CD14-positive monocyte (primary cell): ENCODE measurements at regions not wholly inside any gene's neighbourhood (a gene's known extent, or its start where the extent isn't known, plus 50 kb on each side); places are given as distances from the start of the nearest gene placed in this dataset.
"Not testable (repeated sequence)": the region's sequence is repeated elsewhere in the genome, so short reads cannot be mapped to it uniquely, and the experiment has no call there.

ENCODE experiments used
- DNase-seq, 3 donors: peaks; one replicate each; pipeline ENCODE4 v3.0.0-alpha.2; 2011 to 2022
- H2AFZ ChIP-seq: 2 replicates; pipeline ENCODE4 v1.6.0; 2012; ENCODE audit warnings: mild to moderate bottlenecking, low read depth, low read length, inconsistent platforms; ENCODE audit not compliant: insufficient read depth, poor library complexity, severe bottlenecking
- H3K27ac ChIP-seq, 2 donors: 1 replicate in 1 of 2; 2 replicates in 1 of 2; pipeline ENCODE4 v1.5.1; 2012 to 2013; ENCODE audit warnings: low read length in 2 of 2, control low read depth in 1 of 2, inconsistent platforms in 1 of 2, low read depth in 1 of 2, mild to moderate bottlenecking in 1 of 2
- H3K27me3 ChIP-seq, 2 donors: one replicate each; pipeline versions ENCODE4 v1.6.0 to v1.6.1; 2011 to 2013; ENCODE audit warnings: low read length in 2 of 2; ENCODE audit not compliant: control insufficient read depth in 2 of 2, insufficient read depth in 2 of 2
- H3K36me3 ChIP-seq, 2 donors: replicated peaks in 1 of 2; 1 replicate in 1 of 2; 2 replicates in 1 of 2; pipeline versions ENCODE4 v1.5.1 to v1.6.1; 2012 to 2013; ENCODE audit warnings: low read length in 2 of 2, control low read depth in 1 of 2, inconsistent platforms in 1 of 2, mild to moderate bottlenecking in 1 of 2; ENCODE audit not compliant: insufficient read depth in 2 of 2, control insufficient read depth in 1 of 2
- H3K4me1 ChIP-seq, 2 donors: 1 replicate in 1 of 2; 2 replicates in 1 of 2; pipeline versions ENCODE4 v1.5.1 to v1.6.1; 2012 to 2013; ENCODE audit warnings: low read length in 2 of 2, control low read depth in 1 of 2, inconsistent platforms in 1 of 2, mild to moderate bottlenecking in 1 of 2, moderate library complexity in 1 of 2; ENCODE audit not compliant: insufficient read depth in 2 of 2, control insufficient read depth in 1 of 2
- H3K4me2 ChIP-seq: replicated peaks from 2 replicates; pipeline ENCODE3; 2012; ENCODE audit warnings: low read length, moderate library complexity, mild to moderate bottlenecking; ENCODE audit not compliant: poor library complexity, severe bottlenecking; ENCODE audit errors: extremely low read depth
- H3K4me3 ChIP-seq, 3 experiments: fragments of 200-600 bp in 1 of 3; sonication (generic) in 1 of 3; replicated peaks in 1 of 3; 1 replicate in 2 of 3; 2 replicates in 1 of 3; pipeline ENCODE4 v1.5.1; 2011 to 2013; ENCODE audit warnings: low read length in 3 of 3, mild to moderate bottlenecking in 3 of 3, control low read depth in 2 of 3, low read depth in 2 of 3, inconsistent platforms in 1 of 3, moderate library complexity in 1 of 3
- H3K79me2 ChIP-seq: 2 replicates; pipeline ENCODE4 v1.6.0; 2012; ENCODE audit warnings: mild to moderate bottlenecking, control low read depth, inconsistent platforms, low read length, moderate library complexity; ENCODE audit not compliant: insufficient read depth
- H3K9ac ChIP-seq: 2 replicates; pipeline ENCODE4 v1.6.0; 2017; ENCODE audit warnings: low read length, mild to moderate bottlenecking; ENCODE audit not compliant: insufficient read depth, poor library complexity, severe bottlenecking
- H3K9me3 ChIP-seq, 2 donors: replicated peaks in 1 of 2; 1 replicate in 1 of 2; 2 replicates in 1 of 2; pipeline versions ENCODE4 v1.5.1 to v1.6.1; 2012 to 2013; ENCODE audit warnings: low read length in 2 of 2, control low read depth in 1 of 2; ENCODE audit not compliant: control insufficient read depth in 1 of 2, insufficient read depth in 1 of 2
- H4K20me1 ChIP-seq: 2 replicates; pipeline ENCODE4 v1.6.0; 2012; ENCODE audit warnings: mild to moderate bottlenecking, low read length, control low read depth, moderate library complexity; ENCODE audit not compliant: insufficient read depth
- H3K27ac Mint-ChIP-seq, 7 donors: one replicate each; pipeline ENCODE4 v1.8.0; 2020; ENCODE audit warnings: mild to moderate bottlenecking in 7 of 7, mixed read lengths in 7 of 7, moderate library complexity in 6 of 7, inconsistent platforms in 2 of 7
- H3K27me3 Mint-ChIP-seq, 3 donors: one replicate each; pipeline ENCODE4 v1.8.0; 2021 to 2022; ENCODE audit warnings: low read depth in 3 of 3, mild to moderate bottlenecking in 3 of 3, mixed read lengths in 3 of 3, moderate library complexity in 3 of 3, inconsistent platforms in 1 of 3
- H3K36me3 Mint-ChIP-seq, 2 donors: one replicate each; pipeline ENCODE4 v1.8.0; 2020; ENCODE audit warnings: mixed read lengths in 2 of 2, inconsistent platforms in 1 of 2, mild to moderate bottlenecking in 1 of 2
- H3K4me1 Mint-ChIP-seq: one replicate; pipeline ENCODE4 v1.8.0; 2020; ENCODE audit warnings: mild to moderate bottlenecking, mixed read lengths
- H3K4me3 Mint-ChIP-seq, 2 donors: one replicate each; pipeline ENCODE4 v1.8.0; 2020; ENCODE audit warnings: mild to moderate bottlenecking in 2 of 2, mixed read lengths in 2 of 2, moderate library complexity in 1 of 2
- H3K9me3 Mint-ChIP-seq, 7 donors: one replicate each; pipeline ENCODE4 v1.8.0; 2020 to 2022; ENCODE audit warnings: mixed read lengths in 7 of 7, mild to moderate bottlenecking in 6 of 7, moderate library complexity in 6 of 7, inconsistent platforms in 2 of 7
- WGBS: methylation state at CpG from one replicate; pipeline ENCODE4 v1.1.5; 2013; ENCODE audit warnings: missing lambda C conversion rate; ENCODE audit not compliant: insufficient coverage; 5-methylcytosine and 5-hydroxymethylcytosine counted together
- intact Hi-C, 2 donors: fragments of 100-400 bp; cut with micrococcal nuclease; formaldehyde crosslinking; loops; one replicate each; pipeline versions ENCODE4 v1.15.0 to v1.15.1; 2023
- TF ChIP-seq, protein P1 (sequence below): fragments of 200-600 bp; IDR thresholded peaks from one replicate; pipeline ENCODE4 v1.8.0; 2022; ENCODE audit warnings: antibody characterized with exemption, mild to moderate bottlenecking

DNA sequence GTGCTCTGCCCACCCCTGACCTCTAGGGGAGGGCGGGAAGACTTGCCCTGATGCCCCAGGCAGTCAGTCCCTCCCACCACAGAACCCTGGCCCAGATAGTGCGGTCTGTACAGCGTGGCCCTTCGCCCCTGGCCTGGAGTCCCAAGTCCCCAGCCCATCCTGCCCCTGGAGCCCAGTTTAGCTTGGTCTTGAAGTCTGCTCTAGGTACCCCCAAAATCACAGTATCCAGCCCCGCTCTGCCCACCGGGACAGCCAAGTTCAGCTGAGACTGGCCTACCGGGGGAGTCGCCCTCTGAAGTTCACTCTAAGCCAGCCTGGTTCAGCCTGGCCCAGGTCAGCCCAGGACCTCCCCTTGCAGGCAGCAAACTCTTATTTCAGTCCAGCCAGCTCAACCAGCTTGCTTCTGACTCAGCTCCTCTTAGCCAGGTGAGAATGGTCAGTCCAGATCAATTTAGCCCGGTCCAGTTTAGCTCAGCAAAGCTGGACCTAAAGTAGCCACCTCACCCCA is 75.9 kb downstream of the TMEM121 start:
- Histone ChIP-seq H3K9ac (no peak overlapping the region), H4K20me1 (no peaks in the 10 kb centered on the region), H3K27ac (no peak overlapping the region), H3K79me2 (no peaks in the 10 kb centered on the region), H3K4me1 (no peaks in the 10 kb centered on the region), H3K27me3 (no peaks in the 10 kb centered on the region), H3K4me3 (no peak overlapping the region), H3K9me3 (no peaks in the 10 kb centered on the region), H2AFZ (no peak overlapping the region), H3K36me3 (no peaks in the 10 kb centered on the region), H3K4me2 (no peak overlapping the region)
- Mint-ChIP-seq H3K4me3 (no peak overlapping the region), H3K9me3 (peaks cover 0 to 5% (median 0%) of the 10 kb centered on the region in 7 donors), H3K27ac (no peak overlapping the region), H3K4me1 (peaks cover 4% of the 10 kb centered on the region), H3K27me3 (peaks cover 0 to 3% (median 0%) of the 10 kb centered on the region in 3 donors), H3K36me3 (no peaks in the 10 kb centered on the region)
- TF ChIP-seq, protein P1, sequence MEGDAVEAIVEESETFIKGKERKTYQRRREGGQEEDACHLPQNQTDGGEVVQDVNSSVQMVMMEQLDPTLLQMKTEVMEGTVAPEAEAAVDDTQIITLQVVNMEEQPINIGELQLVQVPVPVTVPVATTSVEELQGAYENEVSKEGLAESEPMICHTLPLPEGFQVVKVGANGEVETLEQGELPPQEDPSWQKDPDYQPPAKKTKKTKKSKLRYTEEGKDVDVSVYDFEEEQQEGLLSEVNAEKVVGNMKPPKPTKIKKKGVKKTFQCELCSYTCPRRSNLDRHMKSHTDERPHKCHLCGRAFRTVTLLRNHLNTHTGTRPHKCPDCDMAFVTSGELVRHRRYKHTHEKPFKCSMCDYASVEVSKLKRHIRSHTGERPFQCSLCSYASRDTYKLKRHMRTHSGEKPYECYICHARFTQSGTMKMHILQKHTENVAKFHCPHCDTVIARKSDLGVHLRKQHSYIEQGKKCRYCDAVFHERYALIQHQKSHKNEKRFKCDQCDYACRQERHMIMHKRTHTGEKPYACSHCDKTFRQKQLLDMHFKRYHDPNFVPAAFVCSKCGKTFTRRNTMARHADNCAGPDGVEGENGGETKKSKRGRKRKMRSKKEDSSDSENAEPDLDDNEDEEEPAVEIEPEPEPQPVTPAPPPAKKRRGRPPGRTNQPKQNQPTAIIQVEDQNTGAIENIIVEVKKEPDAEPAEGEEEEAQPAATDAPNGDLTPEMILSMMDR = no peak
- DNase-seq = no peak
- 98% methylated on average over 9 of the region's 9 CpGs for WGBS
- intact Hi-C loops = no loop called here

DNA sequence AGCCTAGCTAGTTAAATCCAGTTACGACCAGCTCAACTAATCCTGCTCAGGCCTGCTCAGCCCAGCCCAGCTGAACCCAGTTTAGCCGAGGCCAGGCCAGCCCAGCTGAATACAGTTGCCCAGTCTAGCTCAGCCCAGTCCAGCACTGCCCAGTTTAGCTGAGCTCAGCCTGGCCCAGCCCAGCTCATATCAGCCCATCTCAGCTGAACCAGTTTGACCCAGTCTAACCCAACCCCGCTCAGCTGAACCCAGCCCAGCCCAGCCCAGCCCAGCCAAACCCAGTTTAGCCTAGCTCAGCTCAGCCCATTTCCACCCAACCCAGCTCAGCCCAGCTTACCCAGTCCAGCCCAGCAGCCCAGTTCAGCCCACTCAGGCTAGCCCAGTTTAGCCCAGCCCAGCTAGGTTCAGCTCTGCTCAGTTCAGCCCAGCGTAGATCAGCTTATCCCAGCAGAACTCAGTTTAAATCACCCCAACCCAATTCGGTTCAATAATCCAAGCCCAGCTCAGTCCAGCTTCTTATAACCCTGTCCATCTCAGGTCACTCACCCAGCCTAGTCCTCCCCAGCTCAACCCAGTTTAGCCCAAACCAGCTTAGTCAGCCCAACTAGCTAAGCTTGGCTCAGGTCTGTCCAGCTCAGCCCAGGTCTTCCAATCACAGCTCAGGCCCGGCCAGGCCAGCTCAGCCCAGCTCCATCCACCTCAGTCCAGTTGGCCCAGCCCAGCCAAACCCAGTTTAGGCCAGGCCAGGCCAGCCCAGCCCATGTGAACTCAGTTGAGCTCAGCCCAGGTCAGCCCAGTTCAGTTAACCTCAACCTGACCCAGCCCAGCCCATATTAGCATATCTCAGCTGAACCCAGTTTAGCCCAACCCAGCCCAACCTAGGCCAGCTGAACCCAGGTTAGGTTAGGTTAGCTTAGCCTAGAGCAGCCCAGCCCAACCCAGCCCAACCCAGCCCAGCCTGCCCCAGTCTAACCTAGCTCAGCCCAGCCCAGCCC is 76.7 kb downstream of the TMEM121 start:
- peak overlapping the region in 1 of 2 donors; percentile 11 for H3K4me3 Mint-ChIP-seq
- Histone ChIP-seq H3K4me1 (no peaks in the 10 kb centered on the region), H3K9me3 (no peaks in the 10 kb centered on the region), H4K20me1 (no peaks in the 10 kb centered on the region), H3K27ac (no peak overlapping the region), H2AFZ (no peak overlapping the region), H3K4me2 (no peak overlapping the region), H3K79me2 (no peaks in the 10 kb centered on the region), H3K27me3 (no peaks in the 10 kb centered on the region), H3K9ac (no peak overlapping the region), H3K4me3 (no peak overlapping the region), H3K36me3 (no peaks in the 10 kb centered on the region)
- intact Hi-C loops = no loop called here
- H3K9me3 Mint-ChIP-seq = peaks cover 0 to 5% (median 0%) of the 10 kb centered on the region in 7 donors
- WGBS = 95% methylated on average over 6 of the region's 6 CpGs
- TF ChIP-seq, protein P1 = no peak
- peak overlapping the region in 1 of 7 donors; percentile 32 for H3K27ac Mint-ChIP-seq
- H3K4me1 Mint-ChIP-seq = peaks cover 4% of the 10 kb centered on the region
- H3K36me3 Mint-ChIP-seq = no peaks in the 10 kb centered on the region
- peak in 1 of 3 donors; percentile 13 for DNase-seq
- H3K27me3 Mint-ChIP-seq = peaks cover 0 to 3% (median 0%) of the 10 kb centered on the region in 3 donors

DNA sequence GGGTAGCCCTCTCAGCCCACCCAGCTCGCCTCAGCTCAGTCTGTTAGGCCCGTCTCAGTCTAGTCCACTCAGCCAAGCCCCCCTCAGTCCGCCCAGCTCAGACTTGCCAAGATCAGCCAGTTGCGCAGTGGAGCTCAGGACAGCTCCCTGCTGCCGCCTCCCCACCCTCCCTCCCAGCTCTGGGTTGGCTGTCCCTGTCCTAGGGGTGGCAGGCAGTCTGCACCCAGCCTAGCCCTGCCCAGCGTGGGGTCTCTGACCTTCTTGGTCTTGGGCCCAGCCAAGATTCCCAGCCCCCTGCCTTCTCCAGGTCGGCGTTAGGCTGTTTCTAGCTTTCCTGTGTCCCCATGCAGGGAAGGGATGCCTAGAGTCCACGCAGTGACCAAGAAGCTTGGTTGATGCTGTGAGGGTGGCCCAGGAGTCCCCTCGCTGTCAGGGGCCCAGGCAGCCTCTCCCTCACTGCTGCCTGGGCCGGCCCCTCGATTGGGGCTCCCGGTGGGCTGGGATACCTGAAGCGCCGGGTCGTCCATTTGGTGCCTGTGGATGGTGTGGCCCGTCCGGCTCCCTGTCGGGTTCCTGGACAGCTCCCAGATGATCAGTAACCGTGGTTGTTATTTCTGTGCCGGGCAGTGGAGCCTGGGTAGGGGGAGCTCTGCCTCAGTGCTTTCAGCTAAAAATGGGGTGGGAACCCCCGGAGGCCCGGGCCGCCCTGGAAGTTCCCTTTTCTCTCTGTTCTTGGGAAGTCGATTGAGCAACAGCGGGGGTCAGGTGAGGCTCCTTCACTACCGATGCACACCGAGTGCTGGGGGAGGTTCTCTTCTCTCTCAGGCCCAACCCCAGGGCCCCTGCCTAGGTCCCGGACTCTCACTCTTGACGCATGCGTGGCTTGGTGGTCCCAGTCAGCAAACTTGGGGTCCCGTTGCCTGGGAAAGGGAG is 78.4 kb downstream of the TMEM121 start:
- H3K4me3 Mint-ChIP-seq, H3K4me3 ChIP-seq, H3K9me3 Mint-ChIP-seq, H3K27ac Mint-ChIP-seq, H3K4me2 ChIP-seq, H3K27me3 ChIP-seq, H3K4me1 Mint-ChIP-seq, H3K36me3 Mint-ChIP-seq, H3K9me3 ChIP-seq, H3K9ac ChIP-seq, H3K4me1 ChIP-seq, H3K36me3 ChIP-seq, H2AFZ ChIP-seq, H3K27me3 Mint-ChIP-seq, H3K79me2 ChIP-seq, H3K27ac ChIP-seq, H4K20me1 ChIP-seq: not testable (repeated sequence)
- intact Hi-C loops = loop anchor here in 1 of 2 donors (5.0 kb wide), 1 partner anchor 48 kb away; no protein-coding TSS in a partner anchor
- WGBS = 93% methylated on average over 15 of the region's 32 CpGs
- peak in 1 of 3 donors; percentile 43 for DNase-seq
